IMR-90 (cell line): ENCODE measurements at regions not wholly inside any gene's neighbourhood (a gene's known extent, or its start where the extent isn't known, plus 50 kb on each side); places are given as distances from the start of the nearest gene placed in this dataset.

Source experiments
- ATAC-seq: fragments of 200-7000 bp; cut with Tn5 transposase; 2 replicates; pipeline ENCODE4 v1.9.1; 2020; ENCODE audit warnings: low read depth, mild to moderate bottlenecking, moderate library complexity
- BruUV-seq: library from RNA; stranded (reverse); fragments of 400-500 nt; replicated peaks from 2 replicates; lab custom pipeline; 2021; lab: Mats Ljungman, UMichigan
- CTCF ChIA-PET: fragments of 300-600 bp; formaldehyde crosslinking; extraction: SDS; loops from one replicate; lab custom pipeline; 2021; ENCODE audit warnings: antibody characterized with exemption; lab: Yijun Ruan, JAX
- POLR2A ChIA-PET: fragments of 300-600 bp; sonication (Branson Sonifier 250); formaldehyde crosslinking; loops from one replicate; lab custom pipeline; 2022; ENCODE audit warnings: antibody characterized with exemption; ENCODE audit not compliant: unreplicated experiment; lab: Charles Lee
- DNase-seq: peaks from one replicate; pipeline ENCODE4 v3.0.0; 2013
- H2AFZ ChIP-seq: replicated peaks from 2 replicates; pipeline ENCODE3; 2013; ENCODE audit warnings: low read length, mild to moderate bottlenecking; ENCODE audit not compliant: poor library complexity
- H2AK5ac ChIP-seq: 2 replicates; pipeline ENCODE4 v1.6.1; 2013; ENCODE audit warnings: low read depth, low read length, inconsistent platforms
- H2AK9ac ChIP-seq: replicated peaks from 2 replicates; pipeline ENCODE3; 2013; ENCODE audit warnings: mild to moderate bottlenecking, low read depth, low read length, moderate library complexity; ENCODE audit not compliant: poor library complexity
- H2BK120ac ChIP-seq: 2 replicates; pipeline ENCODE4 v1.6.1; 2013; ENCODE audit warnings: low read depth, low read length, inconsistent platforms
- H2BK15ac ChIP-seq: 3 replicates; pipeline ENCODE4 v1.6.1; 2013; ENCODE audit warnings: low read depth, low read length, inconsistent platforms
- H2BK20ac ChIP-seq: 2 replicates; pipeline ENCODE4 v1.6.1; 2013; ENCODE audit warnings: low read depth, mild to moderate bottlenecking, inconsistent platforms, low read length, moderate library complexity
- H2BK5ac ChIP-seq: 2 replicates; pipeline ENCODE4 v1.6.1; 2013; ENCODE audit warnings: mild to moderate bottlenecking, low read depth, low read length, inconsistent platforms; ENCODE audit not compliant: poor library complexity, severe bottlenecking
- H3K14ac ChIP-seq: replicated peaks from 2 replicates; pipeline ENCODE4 v1.6.1; 2013; ENCODE audit warnings: low read depth, low read length, inconsistent platforms
- H3K18ac ChIP-seq: 2 replicates; pipeline ENCODE4 v1.6.1; 2013; ENCODE audit warnings: low read depth, low read length, control low read depth
- H3K23ac ChIP-seq: 2 replicates; pipeline ENCODE4 v1.6.1; 2013; ENCODE audit warnings: low read depth, low read length, inconsistent platforms
- H3K27ac ChIP-seq: 2 replicates; pipeline ENCODE4 v1.5.1; 2013; ENCODE audit warnings: mild to moderate bottlenecking, control low read depth, low read length; ENCODE audit not compliant: insufficient read depth
- H3K27me3 ChIP-seq: 2 replicates; pipeline ENCODE4 v1.6.1; 2013; ENCODE audit warnings: low read length; ENCODE audit not compliant: control insufficient read depth, insufficient read depth
- H3K36me3 ChIP-seq: 2 replicates; pipeline ENCODE4 v1.6.1; 2013; ENCODE audit warnings: low read length, mixed read lengths; ENCODE audit not compliant: control insufficient read depth, insufficient read depth
- H3K4ac ChIP-seq: 2 replicates; pipeline ENCODE4 v1.6.1; 2013; ENCODE audit warnings: low read depth, low read length, inconsistent platforms
- H3K4me1 ChIP-seq: 2 replicates; pipeline ENCODE4 v1.6.1; 2013; ENCODE audit warnings: low read length, mixed read lengths; ENCODE audit not compliant: control insufficient read depth, insufficient read depth
- H3K4me2 ChIP-seq: 2 replicates; pipeline ENCODE4 v1.6.1; 2013; ENCODE audit warnings: low read depth, mild to moderate bottlenecking, control low read depth, low read length, moderate library complexity
- H3K4me3 ChIP-seq: 2 replicates; pipeline ENCODE4 v1.5.1; 2013; ENCODE audit warnings: low read depth, mild to moderate bottlenecking, control low read depth, low read length, moderate library complexity; ENCODE audit not compliant: insufficient read depth
- H3K56ac ChIP-seq: 2 replicates; pipeline ENCODE4 v1.6.1; 2013; ENCODE audit warnings: low read length, inconsistent platforms; ENCODE audit not compliant: insufficient read depth; ENCODE audit errors: extremely low read depth
- H3K79me1 ChIP-seq, 2 experiments: 2 replicates each; pipeline ENCODE4 v1.6.1; 2013; ENCODE audit warnings: low read length in 2 of 2, inconsistent platforms in 1 of 2, low read depth in 1 of 2
- H3K9ac ChIP-seq: 2 replicates; pipeline ENCODE4 v1.6.1; 2013; ENCODE audit warnings: low read depth, low read length, control low read depth
- H3K9me1 ChIP-seq: 2 replicates; pipeline ENCODE4 v1.6.1; 2013; ENCODE audit warnings: low read length, inconsistent platforms; ENCODE audit not compliant: insufficient read depth
- H3K9me3 ChIP-seq: 2 replicates; pipeline ENCODE4 v1.6.1; 2013; ENCODE audit warnings: low read length; ENCODE audit not compliant: control insufficient read depth, insufficient read depth
- H4K20me1 ChIP-seq: 2 replicates; pipeline ENCODE4 v1.6.1; 2013; ENCODE audit warnings: low read length, inconsistent platforms; ENCODE audit not compliant: insufficient read depth
- H4K5ac ChIP-seq: 2 replicates; pipeline ENCODE4 v1.6.1; 2013; ENCODE audit warnings: mild to moderate bottlenecking, low read depth, low read length, control low read depth
- H4K8ac ChIP-seq, 2 experiments: 2 replicates each; pipeline ENCODE4 v1.6.1; 2013; ENCODE audit warnings: low read depth in 2 of 2, low read length in 2 of 2, control low read depth in 1 of 2, inconsistent platforms in 1 of 2
- H4K91ac ChIP-seq: 2 replicates; pipeline ENCODE4 v1.6.1; 2013; ENCODE audit warnings: low read depth, low read length, inconsistent platforms; ENCODE audit not compliant: insufficient read depth
- BHLHE40 ChIP-seq: fragments of 150-350 bp; IDR thresholded peaks from 2 replicates; pipeline ENCODE4 v1.6.1; 2016; ENCODE audit warnings: mild to moderate bottlenecking, low read depth, low read length
- CEBPB ChIP-seq: IDR thresholded peaks from 2 replicates; pipeline ENCODE4 v1.6.1; 2012; ENCODE audit warnings: low read depth, low read length, improper control_type of control experiment
- CHD1 ChIP-seq: IDR thresholded peaks from 2 replicates; pipeline ENCODE4 v1.6.1; 2012; ENCODE audit warnings: low read depth, low read length, improper control_type of control experiment
- CTCF ChIP-seq: conservative IDR thresholded peaks from 2 replicates; pipeline ENCODE4 v1.5.1; 2012; ENCODE audit warnings: mild to moderate bottlenecking, low read depth, low read length, improper control_type of control experiment
- ELK1 ChIP-seq: fragments of 150-350 bp; IDR thresholded peaks from 2 replicates; pipeline ENCODE4 v1.6.1; 2016; ENCODE audit warnings: low read depth, mild to moderate bottlenecking, low read length, moderate library complexity, borderline replicate concordance
- FOS ChIP-seq: fragments of 150-350 bp; IDR thresholded peaks from 2 replicates; pipeline ENCODE4 v1.6.1; 2016; ENCODE audit warnings: low read depth, low read length
- MAFK ChIP-seq: IDR thresholded peaks from 2 replicates; pipeline ENCODE4 v1.6.1; 2012; ENCODE audit warnings: low read depth, low read length, improper control_type of control experiment
- MAZ ChIP-seq: IDR thresholded peaks from 2 replicates; pipeline ENCODE4 v1.6.1; 2012; ENCODE audit warnings: low read depth, mild to moderate bottlenecking, low read length, improper control_type of control experiment, moderate library complexity, borderline replicate concordance
- MXI1 ChIP-seq: IDR thresholded peaks from 2 replicates; pipeline ENCODE4 v1.6.1; 2012; ENCODE audit warnings: low read depth, mild to moderate bottlenecking, low read length, moderate library complexity, borderline replicate concordance
- NFE2L2 ChIP-seq: fragments of 150-350 bp; IDR thresholded peaks from 2 replicates; pipeline ENCODE4 v1.6.1; 2016; ENCODE audit warnings: low read depth, mild to moderate bottlenecking, low read length
- POLR2A ChIP-seq: IDR thresholded peaks from 2 replicates; pipeline ENCODE4 v1.6.1; 2012; ENCODE audit warnings: mild to moderate bottlenecking, low read depth, low read length
- RAD21 ChIP-seq: IDR thresholded peaks from 2 replicates; pipeline ENCODE4 v1.6.1; 2012; ENCODE audit warnings: low read length, improper control_type of control experiment
- RCOR1 ChIP-seq: IDR thresholded peaks from 2 replicates; pipeline ENCODE4 v1.6.1; 2012; ENCODE audit warnings: mild to moderate bottlenecking, low read length, improper control_type of control experiment; ENCODE audit not compliant: insufficient replicate concordance
- RFX5 ChIP-seq: IDR thresholded peaks from 2 replicates; pipeline ENCODE4 v1.8.0; 2012; ENCODE audit warnings: low read depth, mild to moderate bottlenecking, low read length, moderate library complexity
- SMC3 ChIP-seq: fragments of 150-350 bp; IDR thresholded peaks from 2 replicates; pipeline ENCODE4 v1.6.1; 2016; ENCODE audit warnings: low read depth, mild to moderate bottlenecking, antibody characterized with exemption, low read length, moderate library complexity
- USF2 ChIP-seq: fragments of 150-350 bp; IDR thresholded peaks from 2 replicates; pipeline ENCODE4 v1.6.1; 2017; ENCODE audit warnings: mild to moderate bottlenecking, antibody characterized with exemption, low read length, low read depth
- WGBS, 2 experiments: methylation state at CpG; one replicate each; pipeline versions ENCODE4 v1.1.5 to v1.1.7; 2013; ENCODE audit warnings: missing lambda C conversion rate in 2 of 2; ENCODE audit not compliant: insufficient read length in 1 of 2; ENCODE audit errors: extremely low coverage in 2 of 2; 5-methylcytosine and 5-hydroxymethylcytosine counted together
- dilution Hi-C: fragments of 300-500 bp; cut with HindIII; formaldehyde crosslinking; loops from one replicate; pipeline ENCODE4 v1.14.3; 2018; ENCODE audit warnings: low sequenced_read_pairs; ENCODE audit not compliant: unreplicated experiment
- in situ Hi-C: fragments of 300-500 bp; cut with MboI; formaldehyde crosslinking; loops from 3 replicates; pipeline ENCODE4 v1.14.3; 2019; ENCODE audit warnings: low sequenced_read_pairs, inconsistent platforms, mixed read lengths
- intact Hi-C: fragments of 100-400 bp; cut with micrococcal nuclease; formaldehyde crosslinking; loops from 2 replicates; pipeline ENCODE4 v1.10.0; 2022

- H2BK5ac ChIP-seq: no peak overlapping the region
- H3K9me1 ChIP-seq: no peaks in the 10 kb centered on the region
- intact Hi-C loops: no loop called here
- H3K18ac ChIP-seq: no peak overlapping the region
- no peaks in the 10 kb centered on the region for H3K79me1 ChIP-seq
- ChIA-PET POLR2A (no interaction called here), CTCF (no interaction called here)
- H3K4me2 ChIP-seq: no peak overlapping the region
- BruUV-seq: no TSS peak
- H3K56ac ChIP-seq: no peak overlapping the region
- H4K5ac ChIP-seq: no peak overlapping the region
- H3K14ac ChIP-seq: no peak overlapping the region
- H4K8ac ChIP-seq: no peak overlapping the region
- dilution Hi-C loops: no loop called here
- no peaks in the 10 kb centered on the region for H3K27me3 ChIP-seq
- no peak overlapping the region for H2AK5ac ChIP-seq
- no peak overlapping the region for H3K27ac ChIP-seq
- no peak overlapping the region for H3K9ac ChIP-seq
- no peak overlapping the region for H3K4me3 ChIP-seq
- H3K4me1 ChIP-seq: no peaks in the 10 kb centered on the region
- H2BK120ac ChIP-seq: no peak overlapping the region
- no peak overlapping the region for H3K23ac ChIP-seq
- ATAC-seq (no peak), DNase-seq (no peak)
- H2BK20ac ChIP-seq: no peak overlapping the region
- H2AFZ ChIP-seq: no peak overlapping the region
- H3K36me3 ChIP-seq: no peaks in the 10 kb centered on the region
- no peaks in the 10 kb centered on the region for H4K20me1 ChIP-seq
- WGBS, 2 experiments: no CpG with 5 or more reads among the region's 1 CpG
- TF ChIP-seq USF2: no peak
- no peak for TF ChIP-seq SMC3
- no peak for TF ChIP-seq RCOR1
- TF ChIP-seq FOS: no peak
- TF ChIP-seq RAD21: no peak
- no peak for TF ChIP-seq MAFK
- no peak for TF ChIP-seq CEBPB
- TF ChIP-seq POLR2A: no peak
- TF ChIP-seq RFX5: no peak
- no peak for TF ChIP-seq CHD1
- TF ChIP-seq CTCF: no peak
- TF ChIP-seq NFE2L2: no peak
- TF ChIP-seq MXI1: no peak
- no peak for TF ChIP-seq BHLHE40
- TF ChIP-seq ELK1: no peak
- TF ChIP-seq MAZ: no peak
- H3K4ac ChIP-seq: no peak overlapping the region
- no peak overlapping the region for H2BK15ac ChIP-seq
- in situ Hi-C loops: no loop called here
- no peaks in the 10 kb centered on the region for H3K9me3 ChIP-seq
- no peak overlapping the region for H4K91ac ChIP-seq
- no peak overlapping the region for H2AK9ac ChIP-seq
Measured at GRCh38 chr4:114527170-114527569, 71.4 kb upstream of the UGT8 start.
